GM21447 (cell line): ENCODE measurements at regions not wholly inside any gene's neighbourhood (a gene's known extent, or its start where the extent isn't known, plus 50 kb on each side); places are given as distances from the start of the nearest gene placed in this dataset.
"Not testable (repeated sequence)": the region's sequence is repeated elsewhere in the genome, so short reads cannot be mapped to it uniquely, and the experiment has no call there.

Experiments used
- ATAC-seq: cut with Tn5 transposase; IDR thresholded peaks from one replicate; pipeline ENCODE4 v1.9.1; 2021; ENCODE audit not compliant: unreplicated experiment

- ATAC-seq = no peak
Measured at GRCh38 chr19:33866696-33867095, 70.0 kb downstream of the KCTD15 start.

- ATAC-seq = no peak
Measured at GRCh38 chr19:33868076-33868735, 71.5 kb downstream of the KCTD15 start.

- no peak for ATAC-seq
Measured at GRCh38 chr19:33868788-33869412, 72.2 kb downstream of the KCTD15 start.

GRCh38 chr19:33870298-33870932 is 73.7 kb downstream of the KCTD15 start:
- ATAC-seq = not testable (repeated sequence)

GRCh38 chr19:33871605-33872004 is 74.9 kb downstream of the KCTD15 start:
- ATAC-seq = no peak

- ATAC-seq = no peak
Measured at GRCh38 chr19:33872445-33873320, 76.0 kb downstream of the KCTD15 start.

- no peak for ATAC-seq
Measured at GRCh38 chr19:33875071-33875470, 78.4 kb downstream of the KCTD15 start.

- no peak for ATAC-seq
Measured at GRCh38 chr19:33876192-33876591, 79.5 kb downstream of the KCTD15 start.

- ATAC-seq = no peak
Measured at GRCh38 chr19:33878030-33878544, 81.4 kb downstream of the KCTD15 start.

- ATAC-seq = no peak
Measured at GRCh38 chr19:33878910-33879810, 82.5 kb downstream of the KCTD15 start.

- no peak for ATAC-seq
Measured at GRCh38 chr19:33879818-33880575, 83.3 kb downstream of the KCTD15 start.

- ATAC-seq = no peak
Measured at GRCh38 chr19:33883859-33884519, 87.3 kb downstream of the KCTD15 start.

- no peak for ATAC-seq
Measured at GRCh38 chr19:33885236-33885635, 88.6 kb downstream of the KCTD15 start.

GRCh38 chr19:33887891-33888290 is 91.2 kb downstream of the KCTD15 start:
- no peak for ATAC-seq

- ATAC-seq = no peak
Measured at GRCh38 chr19:33888665-33889064, 92.0 kb downstream of the KCTD15 start.

GRCh38 chr19:33890569-33890968 is 93.9 kb downstream of the KCTD15 start:
- ATAC-seq = no peak

GRCh38 chr19:33891773-33892172 is 95.1 kb downstream of the KCTD15 start:
- ATAC-seq = no peak

GRCh38 chr19:33894787-33895186 is 98.1 kb downstream of the KCTD15 start:
- no peak for ATAC-seq

GRCh38 chr19:33895366-33895765 is 98.7 kb downstream of the KCTD15 start:
- no peak for ATAC-seq
